ENCODE measurements at regions not wholly inside any gene's neighbourhood (a gene's known extent, or its start where the extent isn't known, plus 50 kb on each side); places are given as distances from the start of the nearest gene placed in this dataset.
A peak's percentile ranks its signal among the peaks of the same experiment; 100 is the strongest.

DNA sequence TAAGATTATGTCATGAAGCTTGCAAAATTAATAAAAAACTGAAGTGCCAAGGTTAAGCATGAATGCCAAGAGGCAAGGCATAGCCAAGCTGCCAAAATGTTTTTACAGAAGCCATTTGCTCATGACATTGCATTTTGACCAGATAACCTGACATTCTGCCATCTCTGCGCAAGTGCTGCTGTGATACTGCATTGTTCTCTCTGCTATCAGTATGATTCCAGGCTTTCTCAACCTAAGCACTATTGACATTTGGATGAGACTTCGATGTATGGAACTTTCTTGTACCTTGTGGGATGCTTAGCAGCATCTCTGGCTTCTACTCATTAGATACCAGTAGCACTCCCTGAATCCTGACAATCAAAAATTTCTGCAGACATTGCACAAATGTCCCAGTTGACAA, 139.2 kb downstream of the RASSF9 start:
- DNase-seq (ENCODE audit: low spot score), result peak; percentile 64
- in situ Hi-C loops (cut with HindIII; ENCODE audit: low sequenced_read_pairs), result no loop called here

DNA sequence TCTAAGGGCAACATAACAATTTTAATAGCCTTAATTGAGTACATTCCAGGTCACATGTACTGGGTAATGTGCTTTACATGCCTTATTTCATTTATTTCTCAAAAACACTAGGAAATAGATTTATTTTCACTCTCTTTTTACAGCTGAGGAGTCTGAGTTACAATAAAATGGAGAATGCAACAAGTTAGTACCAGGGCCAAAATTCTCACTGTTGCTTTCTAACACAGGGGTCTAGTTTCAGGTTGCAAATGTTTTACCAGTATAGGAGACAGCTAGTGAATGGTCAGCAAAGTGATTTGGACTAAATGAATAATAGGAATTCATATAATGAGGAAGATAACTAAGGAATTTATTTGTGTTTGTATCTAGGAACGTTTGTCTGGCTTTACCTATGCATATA, 137.3 kb downstream of the RASSF9 start:
- no peak for DNase-seq (ENCODE audit: low spot score)
- in situ Hi-C loops (cut with HindIII; ENCODE audit: low sequenced_read_pairs), result no loop called here

DNA sequence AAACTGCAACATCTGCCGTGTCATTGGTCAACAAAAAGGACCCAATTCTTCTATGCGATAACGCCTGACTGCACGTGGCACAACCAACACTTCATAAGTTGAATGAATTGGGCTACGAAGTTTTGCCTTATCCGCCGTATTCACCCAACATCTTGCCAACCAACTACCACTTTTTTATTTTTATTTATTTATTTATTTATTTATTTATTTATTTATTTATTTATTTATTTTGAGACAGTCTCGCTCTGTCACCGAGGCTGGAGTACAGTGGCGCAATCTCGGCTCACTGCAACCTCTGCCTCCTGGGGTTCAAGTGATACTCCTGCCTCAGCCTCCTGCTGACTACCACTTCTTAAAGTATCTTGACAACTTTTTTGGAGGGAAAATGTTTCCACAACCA, 127.4 kb downstream of the RASSF9 start:
- no peak for DNase-seq (ENCODE audit: low spot score)
- in situ Hi-C loops (cut with HindIII; ENCODE audit: low sequenced_read_pairs), result no loop called here

DNA sequence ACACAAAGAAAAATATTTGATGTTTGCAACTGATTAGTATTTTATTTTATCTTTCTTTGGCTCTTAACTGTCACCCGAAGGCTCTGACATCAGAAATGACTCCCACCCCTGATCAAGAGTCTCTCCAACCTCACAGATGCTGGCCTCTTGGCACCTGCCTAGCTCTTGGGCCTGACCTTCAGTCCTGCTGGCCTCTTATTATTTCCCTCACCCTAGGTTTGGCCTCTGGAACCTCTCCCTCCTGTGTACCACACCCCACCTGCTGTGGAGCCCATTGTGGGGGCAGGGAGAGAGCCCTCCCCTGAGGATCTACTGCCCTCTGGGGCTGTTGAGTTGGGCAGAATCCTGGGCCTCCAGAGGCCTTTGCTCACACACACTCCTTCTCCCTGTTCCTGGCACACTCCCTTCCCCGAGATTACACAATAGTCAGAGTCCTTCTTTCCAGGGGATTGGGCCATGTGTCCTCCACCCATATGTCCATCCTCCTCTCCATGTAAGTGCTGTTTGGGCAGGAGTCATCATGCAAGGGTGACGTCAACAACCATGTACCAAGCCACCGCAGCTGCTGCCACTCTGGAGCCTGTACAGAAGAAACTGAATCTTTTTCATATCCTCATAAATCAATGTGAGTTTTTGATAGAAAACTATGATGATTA, 124.3 kb downstream of the RASSF9 start:
- DNase-seq (ENCODE audit: low spot score), result no peak
- in situ Hi-C loops (cut with HindIII; ENCODE audit: low sequenced_read_pairs), result no loop called here

DNA sequence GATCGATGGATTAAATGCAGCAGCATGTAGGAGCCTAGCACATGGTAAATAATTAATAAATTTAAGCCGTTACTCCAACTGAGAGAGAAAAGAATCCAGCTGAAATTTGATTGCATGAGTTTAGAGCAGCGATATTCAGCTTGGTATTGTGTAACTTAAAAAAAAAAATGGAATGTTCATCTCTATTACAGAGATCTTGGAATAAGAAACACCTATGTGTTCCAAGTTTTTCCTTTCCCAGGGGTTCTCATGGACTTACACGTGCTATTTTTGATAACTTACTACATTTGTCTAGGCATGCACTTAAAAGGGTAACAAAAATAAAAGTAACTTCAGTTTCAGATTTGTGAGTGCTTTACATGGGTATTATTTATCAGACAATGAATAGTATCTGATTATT, 122.8 kb downstream of the RASSF9 start:
- DNase-seq (ENCODE audit: low spot score), result no peak
- in situ Hi-C loops (cut with HindIII; ENCODE audit: low sequenced_read_pairs), result no loop called here

DNA sequence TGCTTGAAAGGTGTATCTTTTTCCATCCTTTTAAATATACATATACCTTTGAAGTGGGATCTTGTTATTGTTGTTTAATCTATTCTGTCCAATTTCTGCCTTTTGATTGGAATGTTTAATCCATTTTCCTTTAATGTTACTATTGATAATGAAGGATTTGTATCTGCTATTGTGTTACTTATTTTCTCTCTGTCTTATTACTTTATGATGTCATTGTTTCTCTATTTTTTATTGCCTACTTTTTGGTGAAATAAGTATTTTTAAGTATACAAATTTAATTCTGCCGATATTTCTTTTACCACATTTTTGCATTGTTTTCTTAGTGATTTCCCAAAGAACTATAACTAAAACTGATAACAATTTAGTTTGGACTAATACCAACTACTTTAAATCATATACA, 121.8 kb downstream of the RASSF9 start:
- in situ Hi-C loops (cut with HindIII; ENCODE audit: low sequenced_read_pairs), result no loop called here
- DNase-seq (ENCODE audit: low spot score), result no peak

DNA sequence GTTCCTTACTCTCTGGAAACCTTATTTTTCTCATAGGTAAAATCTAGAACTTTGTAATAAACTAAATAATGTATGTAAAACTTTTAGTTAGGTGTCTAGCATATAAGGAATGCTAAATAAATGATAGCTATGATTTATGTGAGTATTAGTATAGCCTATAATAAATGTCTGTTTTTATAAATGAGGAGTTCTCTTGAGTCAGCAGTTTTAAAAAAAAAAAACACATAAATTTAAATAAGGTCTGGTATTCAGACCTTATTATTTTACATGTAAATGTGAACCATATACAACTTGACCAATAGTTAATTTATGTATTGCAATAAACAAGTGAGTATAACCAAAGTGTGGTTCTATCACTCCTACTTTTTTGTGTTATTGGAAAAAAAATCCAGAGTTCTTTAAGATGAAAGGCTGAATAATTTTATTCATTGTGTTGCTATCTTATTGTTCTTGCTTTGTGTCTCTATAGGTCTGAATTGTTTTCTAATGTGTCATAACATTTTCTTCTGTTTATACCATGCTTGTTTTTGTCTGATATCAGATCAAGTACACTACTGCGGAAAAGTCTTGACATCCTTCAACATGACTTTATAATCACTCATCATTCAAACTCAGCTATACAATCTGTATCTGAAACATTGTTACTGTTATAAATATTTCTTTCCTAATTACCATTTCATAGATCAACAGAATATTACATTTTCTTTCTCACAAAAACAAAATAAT, 115.7 kb downstream of the RASSF9 start:
- in situ Hi-C loops (cut with HindIII; ENCODE audit: low sequenced_read_pairs), result no loop called here
- no peak for DNase-seq (ENCODE audit: low spot score)

DNA sequence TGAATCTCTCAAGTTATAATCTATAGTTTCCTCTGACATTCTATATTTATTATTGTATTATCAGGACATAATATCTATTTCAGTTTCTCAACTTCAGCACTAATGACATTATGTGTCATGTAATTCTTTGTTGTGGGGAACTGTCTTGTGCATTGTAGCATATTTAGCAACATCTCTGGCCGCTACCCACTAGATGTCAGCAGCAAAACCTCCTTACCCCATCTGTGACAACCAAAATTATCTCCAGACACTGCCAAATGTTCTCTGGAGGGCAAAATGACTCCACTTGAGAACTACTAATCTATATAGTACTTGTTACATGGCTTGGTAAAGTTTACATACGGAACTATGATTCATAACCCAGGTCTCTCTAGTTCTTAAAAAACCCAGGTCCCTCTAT, 110.2 kb downstream of the RASSF9 start:
- in situ Hi-C loops (cut with HindIII; ENCODE audit: low sequenced_read_pairs), result no loop called here
- DNase-seq (ENCODE audit: low spot score), result peak; percentile 84

DNA sequence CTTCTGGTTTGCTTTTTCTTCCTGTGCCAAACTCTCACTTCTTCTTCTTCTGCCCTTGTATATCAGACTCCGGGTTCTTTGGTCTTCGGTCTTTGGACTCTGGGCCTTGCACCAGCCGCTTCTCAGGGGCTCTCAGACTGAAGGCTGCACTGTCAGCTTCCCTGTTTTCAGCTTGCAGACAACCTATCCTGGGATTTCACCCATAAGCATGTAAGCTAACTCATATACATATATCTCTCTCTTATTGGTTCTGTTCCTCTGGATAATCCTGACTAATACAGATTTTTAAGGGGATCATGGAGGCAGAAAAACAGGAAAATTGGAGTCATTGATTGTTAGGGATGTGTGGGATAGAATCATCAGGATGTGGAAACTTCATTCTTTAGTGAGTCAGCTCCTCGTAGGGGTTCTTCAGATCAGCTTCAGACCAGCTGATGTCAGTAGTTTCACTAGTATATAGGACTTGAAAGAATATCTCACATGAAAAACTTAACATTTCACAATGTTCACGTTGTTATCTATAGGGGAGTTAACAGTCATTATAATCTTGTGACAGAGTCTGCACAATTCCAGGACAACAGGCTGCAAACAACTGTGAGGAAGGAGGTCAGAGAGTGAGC, 102.9 kb downstream of the RASSF9 start:
- in situ Hi-C loops (cut with HindIII; ENCODE audit: low sequenced_read_pairs), result no loop called here
- no peak for DNase-seq (ENCODE audit: low spot score)

DNA sequence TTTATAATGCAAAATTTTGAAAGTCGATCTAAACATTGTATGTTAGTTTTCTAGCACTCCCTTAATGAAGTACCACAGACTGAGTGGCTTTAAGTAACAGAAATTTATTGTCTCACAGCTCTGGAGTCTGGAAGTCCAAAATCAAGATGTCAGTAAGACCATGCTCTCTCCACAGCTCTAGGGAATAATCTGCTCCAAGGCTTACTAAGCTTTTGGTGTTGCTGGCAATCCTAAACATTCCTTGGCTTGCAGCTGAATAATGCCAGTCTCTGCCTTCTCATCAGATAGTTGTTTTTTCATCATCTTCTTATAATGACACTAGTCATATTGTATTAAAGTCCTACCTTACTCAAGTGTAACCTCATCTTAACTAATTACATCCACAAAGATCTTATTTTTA, 102.2 kb downstream of the RASSF9 start:
- in situ Hi-C loops (cut with HindIII; ENCODE audit: low sequenced_read_pairs), result no loop called here
- DNase-seq (ENCODE audit: low spot score), result no peak

DNA sequence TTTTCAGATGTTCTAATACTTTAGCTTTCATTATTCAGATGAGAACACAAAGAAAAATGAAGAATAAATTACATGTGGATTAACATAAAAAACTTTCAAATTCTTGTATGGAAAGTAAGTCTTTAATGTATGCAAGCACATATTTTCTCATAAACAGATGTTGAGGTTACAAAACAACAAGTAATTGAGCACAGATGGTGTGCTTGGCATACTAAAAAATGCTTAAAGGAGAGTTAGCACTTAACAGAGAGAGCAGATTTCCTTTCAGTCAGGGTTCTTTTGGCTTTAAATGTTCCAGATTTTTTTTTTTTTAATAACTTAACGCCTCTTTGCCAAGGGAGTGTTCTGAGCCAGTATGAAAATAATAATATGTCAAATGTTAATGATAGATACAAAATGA, 96.0 kb downstream of the RASSF9 start:
- in situ Hi-C loops (cut with HindIII; ENCODE audit: low sequenced_read_pairs), result no loop called here

DNA sequence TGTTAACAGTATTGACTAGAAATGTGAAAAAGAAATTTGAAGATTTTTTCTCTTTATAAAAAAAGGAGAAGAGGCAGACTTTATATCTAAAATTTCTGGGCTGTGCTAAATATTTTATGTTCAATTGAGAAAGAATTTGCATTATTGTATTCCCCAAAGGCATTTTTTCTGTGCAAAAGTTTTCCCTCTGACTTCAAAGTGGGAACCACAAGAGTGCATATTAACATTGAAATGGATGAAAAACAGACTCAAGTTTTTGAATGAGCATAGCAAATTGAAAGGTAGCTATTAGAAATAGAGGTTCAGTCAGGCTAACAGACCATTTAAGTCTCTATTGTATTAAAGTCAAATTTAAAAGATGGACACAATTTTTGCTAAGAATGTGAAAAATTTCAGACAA, 95.2 kb downstream of the RASSF9 start:
- DNase-seq (ENCODE audit: low spot score), result no peak
- in situ Hi-C loops (cut with HindIII; ENCODE audit: low sequenced_read_pairs), result no loop called here

More for the DNA sequence above, 96.0 kb downstream of the RASSF9 start:
- peak; percentile 62 for DNase-seq (ENCODE audit: low spot score)

DNA sequence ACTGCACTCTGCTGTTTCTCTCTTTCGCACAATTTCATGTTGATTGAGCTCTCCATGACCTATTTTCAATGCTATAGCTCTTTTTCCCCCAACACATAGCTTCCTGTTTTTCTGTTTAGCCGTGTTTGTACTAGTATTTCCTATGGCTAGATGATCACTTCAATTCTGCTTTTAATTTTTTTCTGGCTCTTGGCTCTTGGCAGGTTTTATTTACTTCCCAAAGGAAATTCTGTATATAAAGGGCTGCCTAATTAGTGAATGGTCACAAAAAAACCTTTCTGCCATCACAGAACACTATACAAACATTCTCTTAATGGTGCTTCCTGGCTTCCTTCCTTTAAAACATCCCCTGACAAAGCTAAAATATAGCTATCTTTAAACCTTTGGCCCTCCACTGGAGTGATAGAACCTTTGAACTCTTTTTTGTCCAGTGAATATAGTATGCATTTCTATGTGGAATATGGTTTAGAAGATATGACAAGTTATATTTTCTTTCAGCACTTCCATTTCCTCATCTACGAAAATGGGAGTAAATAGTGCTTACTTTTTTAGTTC, 88.2 kb downstream of the RASSF9 start:
- in situ Hi-C loops (cut with HindIII; ENCODE audit: low sequenced_read_pairs), result no loop called here
- peak; percentile 35 for DNase-seq (ENCODE audit: low spot score)
